A673 (cell line): ENCODE measurements at regions not wholly inside any gene's neighbourhood (a gene's known extent, or its start where the extent isn't known, plus 50 kb on each side); places are given as distances from the start of the nearest gene placed in this dataset.

ENCODE experiments used
- BruUV-seq: library from RNA; stranded (reverse); fragments of 400-500 nt; replicated peaks from 2 replicates; lab custom pipeline; 2021; lab: Mats Ljungman, UMichigan
- CTCF ChIA-PET: fragments of 300-600 bp; sonication (Branson Sonifier 250); formaldehyde crosslinking; loops from one replicate; lab custom pipeline; 2022; ENCODE audit warnings: antibody characterized with exemption; lab: Charles Lee
- POLR2A ChIA-PET: fragments of 300-600 bp; sonication (Branson Sonifier 250); formaldehyde crosslinking; loops from one replicate; lab custom pipeline; 2022; ENCODE audit warnings: antibody characterized with exemption; ENCODE audit not compliant: low non-redundant PET; lab: Charles Lee
- DNase-seq: peaks from one replicate; pipeline ENCODE4 v3.0.0-alpha.2; 2015; ENCODE audit warnings: low spot score
- H3K27ac ChIP-seq: fragments of 200-600 bp; sonication (generic); 2 replicates; pipeline ENCODE4 v1.5.1; 2016; ENCODE audit warnings: mixed run types, low read depth, mild to moderate bottlenecking, mixed read lengths, antibody characterized with exemption, low read length; ENCODE audit not compliant: poor library complexity, severe bottlenecking
- H3K27me3 ChIP-seq: fragments of 200-600 bp; sonication (generic); replicated peaks from 2 replicates; pipeline ENCODE4 v1.6.1; 2017; ENCODE audit warnings: mixed run types, low read depth, mild to moderate bottlenecking, mixed read lengths, antibody characterized with exemption, low read length; ENCODE audit not compliant: insufficient read depth, poor library complexity
- H3K36me3 ChIP-seq: fragments of 200-600 bp; sonication (generic); 2 replicates; pipeline ENCODE4 v1.6.1; 2016; ENCODE audit warnings: mixed run types, mild to moderate bottlenecking, mixed read lengths, antibody characterized with exemption, low read length; ENCODE audit not compliant: insufficient read depth, poor library complexity, severe bottlenecking
- H3K4me1 ChIP-seq: fragments of 200-600 bp; sonication (generic); 2 replicates; pipeline ENCODE4 v1.6.1; 2017; ENCODE audit warnings: mixed run types, mild to moderate bottlenecking, mixed read lengths, antibody characterized with exemption, low read length; ENCODE audit not compliant: insufficient read depth, poor library complexity, severe bottlenecking
- H3K4me3 ChIP-seq: fragments of 200-600 bp; sonication (generic); 2 replicates; pipeline ENCODE4 v1.5.1; 2016; ENCODE audit warnings: low read depth, mixed run types, mild to moderate bottlenecking, mixed read lengths, low read length; ENCODE audit not compliant: poor library complexity, severe bottlenecking
- H3K9me3 ChIP-seq: fragments of 200-600 bp; sonication (generic); 2 replicates; pipeline ENCODE4 v1.6.1; 2016; ENCODE audit warnings: mixed run types, low read depth, mild to moderate bottlenecking, mixed read lengths, antibody characterized with exemption, low read length; ENCODE audit not compliant: poor library complexity, severe bottlenecking
- CTCF ChIP-seq: fragments of 300-800, 200-600 bp; sonication (generic); conservative IDR thresholded peaks from 2 replicates; pipeline ENCODE4 v1.5.1; 2017; ENCODE audit warnings: low read depth, mild to moderate bottlenecking, antibody characterized with exemption, low read length, moderate library complexity, mixed read lengths
- EZH2 ChIP-seq: fragments of 200-600 bp; sonication (generic); IDR thresholded peaks from 2 replicates; pipeline ENCODE4 v1.6.1; 2017; ENCODE audit warnings: borderline replicate concordance, low read depth, mild to moderate bottlenecking, mixed read lengths, antibody characterized with exemption, low read length; ENCODE audit not compliant: poor library complexity, severe bottlenecking
- intact Hi-C: fragments of 100-400 bp; cut with micrococcal nuclease; formaldehyde crosslinking; loops from one replicate; pipeline ENCODE4 v1.10.0; 2022; ENCODE audit not compliant: unreplicated experiment

- Histone ChIP-seq H3K4me3 (no peak overlapping the region), H3K4me1 (no peaks in the 10 kb centered on the region), H3K9me3 (no peaks in the 10 kb centered on the region), H3K27ac (no peak overlapping the region), H3K27me3 (peaks cover 6% of the 10 kb centered on the region), H3K36me3 (no peaks in the 10 kb centered on the region)
- BruUV-seq: no TSS peak
- CTCF ChIA-PET: no interaction called here
- TF ChIP-seq CTCF: no peak
- no peak for TF ChIP-seq EZH2
- POLR2A ChIA-PET: no interaction called here
- intact Hi-C loops: no loop called here
- DNase-seq: no peak
Observed at GRCh38 chr5:152016421-152016820, 91.8 kb upstream of the GLRA1 start.

- BruUV-seq: no TSS peak
- no peak for DNase-seq
- Histone ChIP-seq H3K9me3 (no peaks in the 10 kb centered on the region), H3K36me3 (no peaks in the 10 kb centered on the region), H3K4me3 (no peak overlapping the region), H3K27ac (no peak overlapping the region), H3K4me1 (no peaks in the 10 kb centered on the region), H3K27me3 (peaks cover 31% of the 10 kb centered on the region)
- no peak for TF ChIP-seq EZH2
- intact Hi-C loops: no loop called here
- ChIA-PET POLR2A (no interaction called here), CTCF (no interaction called here)
Observed at GRCh38 chr5:152007653-152008335, 83.1 kb upstream of the GLRA1 start.

GRCh38 chr5:152004095-152004494 is 79.4 kb upstream of the GLRA1 start:
- Histone ChIP-seq H3K36me3 (no peaks in the 10 kb centered on the region), H3K4me1 (no peaks in the 10 kb centered on the region), H3K4me3 (no peak overlapping the region), H3K27ac (no peak overlapping the region), H3K9me3 (no peaks in the 10 kb centered on the region), H3K27me3 (peaks cover 31% of the 10 kb centered on the region)
- TF ChIP-seq EZH2 (no peak), CTCF (no peak)
- DNase-seq: no peak
- no TSS peak for BruUV-seq
- CTCF ChIA-PET: no interaction called here
- POLR2A ChIA-PET: no interaction called here
- intact Hi-C loops: no loop called here
